Neuronal stem cell (in vitro differentiated cells): ENCODE measurements at regions not wholly inside any gene's neighbourhood (a gene's known extent, or its start where the extent isn't known, plus 50 kb on each side); places are given as distances from the start of the nearest gene placed in this dataset.

Experiments used
- DNase-seq: peaks from one replicate; pipeline ENCODE4 v3.0.0-alpha.2; 2013; ENCODE audit warnings: low spot score
- H2AFZ ChIP-seq: one replicate; pipeline ENCODE4 v1.6.1; 2013; ENCODE audit warnings: mild to moderate bottlenecking, low read length, inconsistent platforms
- H2AK5ac ChIP-seq: 2 replicates; pipeline ENCODE4 v1.6.1; 2013; ENCODE audit warnings: low read depth, mild to moderate bottlenecking, inconsistent platforms, low read length, moderate library complexity, mixed read lengths
- H2BK120ac ChIP-seq: 2 replicates; pipeline ENCODE4 v1.6.1; 2013; ENCODE audit warnings: low read depth, mild to moderate bottlenecking, inconsistent platforms, low read length, moderate library complexity, mixed read lengths
- H2BK12ac ChIP-seq: one replicate; pipeline ENCODE4 v1.6.1; 2013; ENCODE audit warnings: low read length, inconsistent platforms
- H2BK15ac ChIP-seq: 2 replicates; pipeline ENCODE4 v1.6.1; 2013; ENCODE audit warnings: mild to moderate bottlenecking, low read length, inconsistent platforms, mixed read lengths
- H2BK5ac ChIP-seq: one replicate; pipeline ENCODE4 v1.6.1; 2013; ENCODE audit warnings: inconsistent platforms, mild to moderate bottlenecking, low read length, moderate library complexity
- H3K14ac ChIP-seq: one replicate; pipeline ENCODE4 v1.6.1; 2013; ENCODE audit warnings: low read length, inconsistent platforms
- H3K18ac ChIP-seq: 2 replicates; pipeline ENCODE4 v1.6.1; 2013; ENCODE audit warnings: low read length, inconsistent platforms
- H3K23ac ChIP-seq: 2 replicates; pipeline ENCODE4 v1.6.1; 2013; ENCODE audit warnings: low read depth, mild to moderate bottlenecking, mixed read lengths, low read length, inconsistent platforms; ENCODE audit not compliant: poor library complexity
- H3K27ac ChIP-seq: replicated peaks from 3 replicates; pipeline ENCODE4 v1.5.1; 2013; ENCODE audit warnings: low read length, inconsistent platforms
- H3K27me3 ChIP-seq, 3 experiments: 2 replicates each; pipeline ENCODE4 v1.6.1; 2013; ENCODE audit warnings: low read length in 3 of 3, mild to moderate bottlenecking in 2 of 3, inconsistent platforms in 1 of 3, low read depth in 1 of 3, mixed read lengths in 1 of 3, moderate library complexity in 1 of 3; ENCODE audit not compliant: control insufficient read depth in 3 of 3, insufficient read depth in 3 of 3
- H3K36me3 ChIP-seq, 2 donors: replicated peaks in 1 of 2; 2 replicates each; pipeline ENCODE4 v1.6.1; 2013; ENCODE audit warnings: low read length in 2 of 2; ENCODE audit not compliant: control insufficient read depth in 2 of 2, insufficient read depth in 2 of 2
- H3K4ac ChIP-seq: 2 replicates; pipeline ENCODE4 v1.6.1; 2013; ENCODE audit warnings: inconsistent platforms, mild to moderate bottlenecking, low read length, moderate library complexity
- H3K4me1 ChIP-seq, 2 donors: 1 replicate in 1 of 2; 2 replicates in 1 of 2; pipeline ENCODE4 v1.6.1; 2013; ENCODE audit warnings: low read length in 2 of 2, low read depth in 1 of 2; ENCODE audit not compliant: control insufficient read depth in 2 of 2, insufficient read depth in 1 of 2
- H3K4me2 ChIP-seq: one replicate; pipeline ENCODE4 v1.6.1; 2013; ENCODE audit warnings: mild to moderate bottlenecking, low read length, inconsistent platforms; ENCODE audit not compliant: insufficient read depth, poor library complexity, severe bottlenecking
- H3K4me3 ChIP-seq, 2 donors: 2 replicates each; pipeline ENCODE4 v1.5.1; 2013; ENCODE audit warnings: low read length in 2 of 2, mild to moderate bottlenecking in 2 of 2, inconsistent platforms in 1 of 2, moderate library complexity in 1 of 2
- H3K79me1 ChIP-seq: one replicate; pipeline ENCODE4 v1.6.1; 2013; ENCODE audit warnings: low read depth, mild to moderate bottlenecking, inconsistent platforms, low read length, moderate library complexity
- H3K9ac ChIP-seq: one replicate; pipeline ENCODE4 v1.6.1; 2013; ENCODE audit warnings: mild to moderate bottlenecking, low read depth, low read length, inconsistent platforms; ENCODE audit not compliant: poor library complexity
- H3K9me3 ChIP-seq, 2 donors: replicated peaks in 1 of 2; 2 replicates each; pipeline versions ENCODE3 to v1.6.1; 2013; ENCODE audit warnings: low read length in 2 of 2, mild to moderate bottlenecking in 2 of 2, inconsistent platforms in 1 of 2, low read depth in 1 of 2, mixed read lengths in 1 of 2, moderate library complexity in 1 of 2; ENCODE audit not compliant: control insufficient read depth in 2 of 2, insufficient read depth in 1 of 2
- H4K8ac ChIP-seq: one replicate; pipeline ENCODE4 v1.6.1; 2013; ENCODE audit warnings: low read depth, mild to moderate bottlenecking, inconsistent platforms, low read length, moderate library complexity
- H4K91ac ChIP-seq: one replicate; pipeline ENCODE4 v1.6.1; 2013; ENCODE audit warnings: low read length, low read depth, mild to moderate bottlenecking, inconsistent platforms; ENCODE audit not compliant: poor library complexity
- WGBS, 2 donors: extraction: QIAGEN DNeasy Blood & Tissue Kit; methylation state at CpG; one replicate each; pipeline ENCODE4 v1.1.7; 2013; ENCODE audit warnings: missing lambda C conversion rate in 2 of 2, mixed read lengths in 1 of 2; ENCODE audit not compliant: insufficient read length in 2 of 2, insufficient replicate concordance in 1 of 2; ENCODE audit errors: extremely low coverage in 2 of 2; 5-methylcytosine and 5-hydroxymethylcytosine counted together

DNA sequence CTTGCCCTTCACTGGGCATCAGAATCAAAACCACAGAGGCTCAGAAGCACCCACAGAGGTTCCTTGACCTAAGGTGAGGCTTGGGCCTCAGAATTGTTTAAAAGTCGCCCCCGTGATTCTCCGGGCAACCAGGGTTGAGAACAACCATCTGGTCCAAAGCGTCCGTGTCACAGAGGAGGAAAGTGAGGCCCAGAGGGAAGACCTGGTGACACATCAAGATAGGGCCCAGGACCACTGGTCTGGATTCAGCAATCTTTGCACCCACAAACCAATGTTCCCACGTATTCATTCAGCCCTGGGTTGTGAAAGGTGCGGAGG is 272.6 kb downstream of the UACA start:
- Histone ChIP-seq H2BK120ac (no peak overlapping the region), H3K23ac (no peak overlapping the region), H3K9ac (no peak overlapping the region), H3K4me1 (peaks cover 0 to 14% of the 10 kb centered on the region in 2 donors), H3K14ac (no peak overlapping the region), H3K4ac (no peak overlapping the region), H4K91ac (no peak overlapping the region), H4K8ac (no peak overlapping the region), H2BK12ac (no peak overlapping the region), H2AFZ (no peak overlapping the region), H2BK5ac (no peak overlapping the region), H2BK15ac (no peak overlapping the region), H3K4me3 (no peak overlapping the region), H3K79me1 (no peaks in the 10 kb centered on the region), H3K27me3 (no peaks in the 10 kb centered on the region), H3K36me3 (no peaks in the 10 kb centered on the region), H3K18ac (no peak overlapping the region), H3K9me3 (no peaks in the 10 kb centered on the region), H3K4me2 (no peak overlapping the region), H2AK5ac (peak overlapping the region; percentile 13), H3K27ac (no peak overlapping the region)
- no peak for DNase-seq
- no CpG with 5 or more reads among the region's 7 CpGs for WGBS, 2 donors

DNA sequence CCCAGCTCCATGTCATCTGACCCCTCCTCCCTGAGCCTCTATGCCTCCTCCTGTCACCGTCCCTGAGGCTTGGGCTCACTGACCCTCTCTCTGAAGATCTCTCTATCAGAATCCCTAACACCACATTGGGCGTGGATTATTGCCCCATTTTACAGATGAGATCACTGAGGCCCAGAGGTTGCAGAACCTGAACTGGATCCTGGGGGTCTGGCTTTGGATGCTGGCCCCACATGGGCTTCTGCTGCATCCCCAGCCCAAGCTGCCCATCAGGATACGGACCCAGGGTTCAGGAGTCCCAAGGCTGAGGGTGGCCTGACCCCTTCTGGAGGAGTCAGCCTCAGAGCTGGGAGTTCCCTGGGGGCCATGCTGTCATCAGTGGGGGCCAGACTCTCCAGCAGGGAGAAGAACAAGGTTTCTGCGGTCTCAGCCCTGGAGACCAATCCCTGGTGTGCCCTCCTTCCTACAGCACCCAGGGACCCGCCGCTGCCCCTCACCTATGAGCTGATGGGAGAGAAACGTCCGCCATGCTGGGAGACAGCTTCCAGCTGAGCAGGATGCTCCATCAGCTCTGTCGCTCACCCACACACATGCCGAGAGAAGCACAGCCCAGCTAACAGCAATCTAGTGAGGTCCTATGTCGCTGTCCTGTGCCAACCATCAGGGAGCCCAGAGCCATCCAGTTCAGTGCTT is 273.1 kb downstream of the UACA start:
- Histone ChIP-seq H3K23ac (no peak overlapping the region), H4K91ac (no peak overlapping the region), H3K4me2 (no peak overlapping the region), H2BK120ac (no peak overlapping the region), H3K4ac (no peak overlapping the region), H2BK15ac (no peak overlapping the region), H2AK5ac (peak overlapping the region; percentile 13), H2AFZ (no peak overlapping the region), H3K18ac (peak overlapping the region; percentile 42), H3K4me1 (peaks cover 0 to 12% of the 10 kb centered on the region in 2 donors), H3K27me3 (no peaks in the 10 kb centered on the region), H3K14ac (no peak overlapping the region), H3K9me3 (no peaks in the 10 kb centered on the region), H4K8ac (no peak overlapping the region), H3K27ac (no peak overlapping the region), H2BK5ac (no peak overlapping the region), H3K36me3 (no peaks in the 10 kb centered on the region), H3K79me1 (no peaks in the 10 kb centered on the region), H3K9ac (no peak overlapping the region), H2BK12ac (no peak overlapping the region), H3K4me3 (no peak overlapping the region)
- DNase-seq: no peak
- no CpG with 5 or more reads among the region's 11 CpGs for WGBS, 2 donors

DNA sequence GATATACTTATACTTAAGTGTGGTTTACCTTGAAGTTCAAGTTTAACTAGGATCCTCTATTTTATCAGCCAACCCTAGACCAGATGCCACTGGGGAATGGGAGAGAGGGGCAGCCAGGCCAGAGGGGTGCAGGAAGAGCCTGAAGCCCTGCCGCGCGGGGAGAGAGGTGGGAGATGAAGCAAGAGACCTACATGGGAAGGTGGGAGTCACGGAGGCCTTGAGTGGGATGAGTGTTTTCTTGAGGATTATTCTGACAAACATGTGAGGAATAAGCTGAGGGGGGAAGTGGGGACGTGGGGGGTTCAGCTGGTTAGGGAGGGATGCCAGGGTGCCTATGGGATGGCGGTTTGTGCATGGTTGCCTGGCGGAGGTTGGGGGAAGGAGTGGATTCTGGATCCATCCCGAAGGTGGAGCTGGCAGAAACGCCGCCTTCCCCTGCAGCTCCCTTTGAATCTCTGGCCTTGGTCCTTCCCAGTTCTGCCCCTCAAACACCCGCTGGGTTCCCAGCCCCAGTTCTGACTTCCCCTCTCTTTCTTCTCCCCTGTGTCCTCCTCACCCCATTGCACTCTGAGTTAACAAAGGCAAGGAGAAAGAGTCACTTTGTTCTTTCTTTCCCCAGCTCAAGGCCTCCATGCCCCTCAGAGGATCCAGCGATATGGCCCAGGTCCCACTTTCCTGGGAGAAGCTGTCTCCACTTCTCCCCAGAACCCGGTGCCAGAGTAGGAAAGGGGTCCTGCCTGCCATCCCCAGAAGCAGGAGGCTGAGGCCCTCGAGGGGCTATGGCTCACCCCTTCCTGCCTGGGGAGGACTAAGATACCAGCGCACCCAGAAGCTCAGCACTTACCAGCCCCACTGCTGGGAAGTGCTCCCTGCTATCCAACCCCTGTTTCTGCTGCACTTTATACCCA is 274.2 kb downstream of the UACA start:
- H2BK15ac ChIP-seq: no peak overlapping the region
- WGBS, 2 donors: no CpG with 5 or more reads among the region's 15 CpGs

DNA sequence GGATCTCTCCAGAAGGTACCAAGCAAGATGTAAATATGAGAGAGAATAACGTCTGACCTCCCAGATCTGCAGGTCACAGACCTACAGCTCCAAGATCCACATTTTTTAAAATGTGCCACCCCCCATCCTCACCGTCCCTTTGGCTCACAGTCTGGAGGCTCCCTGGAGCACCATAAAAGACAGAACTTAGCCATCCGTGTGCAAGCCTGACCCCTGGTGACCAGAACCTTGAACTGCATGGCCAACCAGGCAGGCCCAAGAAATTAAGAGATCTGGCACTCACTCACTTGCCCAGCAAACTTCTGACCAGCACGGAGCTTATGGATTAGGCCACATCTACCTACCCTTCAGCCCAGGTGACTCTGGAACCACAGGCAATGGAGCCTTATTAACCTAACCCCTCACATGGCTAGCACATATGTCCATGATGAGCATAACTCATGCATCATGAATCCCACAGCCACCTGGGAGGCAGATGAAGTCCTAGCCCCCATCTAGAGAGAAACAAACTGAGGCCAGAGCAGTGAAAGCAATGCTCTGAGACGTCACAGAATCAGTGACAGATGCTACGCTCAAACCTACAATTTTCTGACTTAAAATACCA is 275.3 kb downstream of the UACA start:
- H3K36me3 ChIP-seq: no peaks in the 10 kb centered on the region
- no peak overlapping the region for H3K23ac ChIP-seq
- H3K9ac ChIP-seq: no peak overlapping the region
- H2BK5ac ChIP-seq: no peak overlapping the region
- no peak overlapping the region for H3K4me2 ChIP-seq
- no peak overlapping the region for H2BK12ac ChIP-seq
- peak; percentile 73 for DNase-seq
- H3K27me3 ChIP-seq: no peaks in the 10 kb centered on the region
- no peak overlapping the region for H2BK15ac ChIP-seq
- H3K4me3 ChIP-seq: no peak overlapping the region
- no peaks in the 10 kb centered on the region for H3K79me1 ChIP-seq
- H3K27ac ChIP-seq: no peak overlapping the region
- WGBS, 2 donors: no CpG with 5 or more reads among the region's 6 CpGs
- H4K8ac ChIP-seq: no peak overlapping the region
- H3K18ac ChIP-seq: no peak overlapping the region
- H2AK5ac ChIP-seq: no peak overlapping the region
- H4K91ac ChIP-seq: no peak overlapping the region
- no peaks in the 10 kb centered on the region for H3K9me3 ChIP-seq
- H2AFZ ChIP-seq: no peak overlapping the region
- H3K4me1 ChIP-seq: peaks cover 0 to 2% of the 10 kb centered on the region in 2 donors
- no peak overlapping the region for H2BK120ac ChIP-seq
- H3K4ac ChIP-seq: no peak overlapping the region
- no peak overlapping the region for H3K14ac ChIP-seq

More for the DNA sequence above, 274.2 kb downstream of the UACA start:
- Histone ChIP-seq H3K27ac (no peak overlapping the region), H3K79me1 (no peaks in the 10 kb centered on the region), H3K27me3 (no peaks in the 10 kb centered on the region), H4K91ac (no peak overlapping the region), H3K36me3 (no peaks in the 10 kb centered on the region), H3K4me3 (no peak overlapping the region), H3K4ac (no peak overlapping the region), H2AFZ (no peak overlapping the region), H2BK5ac (peak overlapping the region; percentile 8), H2BK12ac (no peak overlapping the region), H2BK120ac (no peak overlapping the region), H2AK5ac (peak overlapping the region; percentile 18), H3K23ac (no peak overlapping the region), H3K9ac (no peak overlapping the region), H3K14ac (no peak overlapping the region), H3K18ac (peak overlapping the region; percentile 20), H3K4me2 (no peak overlapping the region), H3K4me1 (peaks cover 0 to 2% of the 10 kb centered on the region in 2 donors), H3K9me3 (no peaks in the 10 kb centered on the region), H4K8ac (no peak overlapping the region)
- no peak for DNase-seq
